T47D (cell line): ENCODE measurements at regions not wholly inside any gene's neighbourhood (a gene's known extent, or its start where the extent isn't known, plus 50 kb on each side); places are given as distances from the start of the nearest gene placed in this dataset.

Experiments
- DNase-seq, 2 experiments: peaks; one replicate each; pipeline versions ENCODE4 v3.0.0 to v3.0.0-alpha.2; 2011 to 2012; ENCODE audit warnings: low read depth in 1 of 2, low spot score in 1 of 2
- JUND ChIP-seq: IDR thresholded peaks from 2 replicates; pipeline ENCODE4 v1.6.1; 2012; ENCODE audit warnings: low read depth
- in situ Hi-C: cut with HindIII; loops from 2 replicates; pipeline ENCODE4 v1.10.0; 2016; ENCODE audit warnings: low sequenced_read_pairs, low pct_unique_long_range_greater_than_20kb

GRCh38 chr2:139763705-139764104, 983.5 kb upstream of the NXPH2 start:
- no peak for DNase-seq
- in situ Hi-C loops, result no loop called here
- TF ChIP-seq JUND, result no peak

- no peak for TF ChIP-seq JUND
- in situ Hi-C loops, result no loop called here
Observed at GRCh38 chr2:139759000-139759505, 978.9 kb upstream of the NXPH2 start.

GRCh38 chr2:139746901-139747300, 966.7 kb upstream of the NXPH2 start:
- in situ Hi-C loops, result no loop called here
- no peak for DNase-seq
- no peak for TF ChIP-seq JUND

More at GRCh38 chr2:139759000-139759505, 978.9 kb upstream of the NXPH2 start:
- no peak for DNase-seq

- no peak for TF ChIP-seq JUND
- in situ Hi-C loops, result no loop called here
- DNase-seq, result no peak
Observed at GRCh38 chr2:139744273-139744672, 964.1 kb upstream of the NXPH2 start.

- in situ Hi-C loops, result no loop called here
- no peak for TF ChIP-seq JUND
- DNase-seq, result no peak
Observed at GRCh38 chr2:139742216-139743172, 962.3 kb upstream of the NXPH2 start.

- no peak for TF ChIP-seq JUND
Observed at GRCh38 chr2:139737659-139738058, 957.5 kb upstream of the NXPH2 start.

GRCh38 chr2:139730197-139730596, 950.0 kb upstream of the NXPH2 start:
- no peak for TF ChIP-seq JUND
- in situ Hi-C loops, result no loop called here
- DNase-seq, result no peak

More at GRCh38 chr2:139737659-139738058, 957.5 kb upstream of the NXPH2 start:
- in situ Hi-C loops, result no loop called here
- no peak for DNase-seq

GRCh38 chr2:139721411-139721995, 941.3 kb upstream of the NXPH2 start:
- DNase-seq, result no peak
- TF ChIP-seq JUND, result no peak
- in situ Hi-C loops, result no loop called here

GRCh38 chr2:139720056-139720455, 939.9 kb upstream of the NXPH2 start:
- TF ChIP-seq JUND, result no peak
- in situ Hi-C loops, result no loop called here
- DNase-seq, result no peak

- no peak for DNase-seq
- no peak for TF ChIP-seq JUND
- in situ Hi-C loops, result no loop called here
Observed at GRCh38 chr2:139704606-139705005, 924.4 kb upstream of the NXPH2 start.

GRCh38 chr2:139694327-139694726, 914.1 kb upstream of the NXPH2 start:
- DNase-seq, result no peak
- in situ Hi-C loops, result no loop called here
- no peak for TF ChIP-seq JUND

- TF ChIP-seq JUND, result no peak
- in situ Hi-C loops, result no loop called here
- no peak for DNase-seq
Observed at GRCh38 chr2:139686205-139686604, 906.0 kb upstream of the NXPH2 start.
